SU-DHL-6 (cell line): ENCODE measurements at regions not wholly inside any gene's neighbourhood (a gene's known extent, or its start where the extent isn't known, plus 50 kb on each side); places are given as distances from the start of the nearest gene placed in this dataset.

Experiments
- CTCF ChIP-seq: fragments of 200-600 bp; sonication (generic); IDR thresholded peaks from one replicate; pipeline ENCODE4 v1.5.1; 2017; ENCODE audit warnings: antibody characterized with exemption, mild to moderate bottlenecking, low read length, moderate library complexity; ENCODE audit not compliant: insufficient read depth, poor library complexity, severe bottlenecking
- EZH2phosphoT487 ChIP-seq: fragments of 200-600 bp; sonication (generic), shearing (Covaris generic); conservative IDR thresholded peaks from 2 replicates; pipeline ENCODE4 v1.6.1; 2018; ENCODE audit warnings: mild to moderate bottlenecking, antibody characterized with exemption, low read length, moderate library complexity, mixed read lengths

GRCh38 chr4:28251831-28252230 is 1391.2 kb downstream of the STIM2 start:
- TF ChIP-seq CTCF, result no peak
- no peak for TF ChIP-seq EZH2phosphoT487
